ENCODE measurements at regions not wholly inside any gene's neighbourhood (a gene's known extent, or its start where the extent isn't known, plus 50 kb on each side); places are given as distances from the start of the nearest gene placed in this dataset.

- TF ChIP-seq CTCF (IDR thresholded peaks at IDR 0.05) (no peak), POLR2A (IDR thresholded peaks at IDR 0.05) (no peak), POLR2AphosphoS5 (IDR thresholded peaks at IDR 0.05) (no peak), EP300 (IDR thresholded peaks at IDR 0.05) (no peak)
Observed at GRCh38 chr10:91080776-91081175, 139.7 kb upstream of the PCGF5 start.

Data from suprapubic skin (tissue), 4 donors.